ENCODE measurements at regions not wholly inside any gene's neighbourhood (a gene's known extent, or its start where the extent isn't known, plus 50 kb on each side); places are given as distances from the start of the nearest gene placed in this dataset.

DNA sequence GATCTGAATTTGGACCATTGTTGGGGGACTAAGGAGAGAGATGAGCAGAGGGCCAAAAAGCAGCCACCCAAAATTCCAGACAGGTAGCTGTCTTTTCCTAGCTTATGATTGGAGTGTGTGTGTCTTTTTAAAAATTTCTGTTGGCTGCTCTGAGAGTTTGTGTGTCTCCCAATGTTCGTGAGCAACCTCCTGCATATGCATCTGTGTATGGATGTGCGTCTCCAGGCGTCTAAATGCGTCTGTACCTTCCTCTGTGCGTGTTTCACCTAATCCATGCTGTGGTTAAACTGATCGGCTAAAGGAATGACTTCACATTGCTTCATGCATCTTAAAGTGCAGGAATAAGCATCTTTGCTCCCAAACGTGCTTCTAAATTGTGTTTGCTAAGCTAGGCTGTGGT lies 65.5 kb upstream of the LAS1L start:
- DNase-seq (ENCODE audit: low read depth) = no peak
- no peaks in the 10 kb centered on the region for H3K27me3 ChIP-seq (ENCODE audit: insufficient read depth, low read length)
- Mint-ChIP-seq H3K9me3 (ENCODE audit: unreplicated experiment) (no peaks in the 10 kb centered on the region), H3K4me1 (ENCODE audit: low read depth, unreplicated experiment) (peaks cover 6% of the 10 kb centered on the region), H3K36me3 (ENCODE audit: low read depth, unreplicated experiment) (no peaks in the 10 kb centered on the region), H3K4me3 (ENCODE audit: unreplicated experiment) (no peak overlapping the region), H3K27ac (ENCODE audit: unreplicated experiment) (no peak overlapping the region), H3K27me3 (ENCODE audit: low read depth, unreplicated experiment) (no peaks in the 10 kb centered on the region)
- no peak for FAIRE-seq
- H3K79me2 ChIP-seq (ENCODE audit: insufficient read depth, low read length) = no peaks in the 10 kb centered on the region
- peaks cover 27% of the 10 kb centered on the region for H3K4me1 ChIP-seq (ENCODE audit: insufficient read depth, low read length)
- H3K27ac ChIP-seq (ENCODE audit: low read depth, low read length) = no peak overlapping the region
- no peaks in the 10 kb centered on the region for H3K36me3 ChIP-seq (ENCODE audit: insufficient read depth, low read length)
- no peaks in the 10 kb centered on the region for H4K20me1 ChIP-seq (ENCODE audit: insufficient read depth, low read length)
- H3K9me3 ChIP-seq (ENCODE audit: insufficient read depth, low read depth, low read length) = no peaks in the 10 kb centered on the region
- no peak overlapping the region for H3K4me2 ChIP-seq (ENCODE audit: low read length)
- H3K9ac ChIP-seq (ENCODE audit: low read length) = no peak overlapping the region
- H2AFZ ChIP-seq (ENCODE audit: low read depth, low read length) = no peak overlapping the region
- no peak overlapping the region for H3K4me3 ChIP-seq (ENCODE audit: insufficient read depth, low read depth, low read length)
- TF ChIP-seq, protein P1, sequence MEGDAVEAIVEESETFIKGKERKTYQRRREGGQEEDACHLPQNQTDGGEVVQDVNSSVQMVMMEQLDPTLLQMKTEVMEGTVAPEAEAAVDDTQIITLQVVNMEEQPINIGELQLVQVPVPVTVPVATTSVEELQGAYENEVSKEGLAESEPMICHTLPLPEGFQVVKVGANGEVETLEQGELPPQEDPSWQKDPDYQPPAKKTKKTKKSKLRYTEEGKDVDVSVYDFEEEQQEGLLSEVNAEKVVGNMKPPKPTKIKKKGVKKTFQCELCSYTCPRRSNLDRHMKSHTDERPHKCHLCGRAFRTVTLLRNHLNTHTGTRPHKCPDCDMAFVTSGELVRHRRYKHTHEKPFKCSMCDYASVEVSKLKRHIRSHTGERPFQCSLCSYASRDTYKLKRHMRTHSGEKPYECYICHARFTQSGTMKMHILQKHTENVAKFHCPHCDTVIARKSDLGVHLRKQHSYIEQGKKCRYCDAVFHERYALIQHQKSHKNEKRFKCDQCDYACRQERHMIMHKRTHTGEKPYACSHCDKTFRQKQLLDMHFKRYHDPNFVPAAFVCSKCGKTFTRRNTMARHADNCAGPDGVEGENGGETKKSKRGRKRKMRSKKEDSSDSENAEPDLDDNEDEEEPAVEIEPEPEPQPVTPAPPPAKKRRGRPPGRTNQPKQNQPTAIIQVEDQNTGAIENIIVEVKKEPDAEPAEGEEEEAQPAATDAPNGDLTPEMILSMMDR (IDR thresholded peaks at IDR 0.05; ENCODE audit: insufficient read depth, low read depth, low read length) = no peak

DNA sequence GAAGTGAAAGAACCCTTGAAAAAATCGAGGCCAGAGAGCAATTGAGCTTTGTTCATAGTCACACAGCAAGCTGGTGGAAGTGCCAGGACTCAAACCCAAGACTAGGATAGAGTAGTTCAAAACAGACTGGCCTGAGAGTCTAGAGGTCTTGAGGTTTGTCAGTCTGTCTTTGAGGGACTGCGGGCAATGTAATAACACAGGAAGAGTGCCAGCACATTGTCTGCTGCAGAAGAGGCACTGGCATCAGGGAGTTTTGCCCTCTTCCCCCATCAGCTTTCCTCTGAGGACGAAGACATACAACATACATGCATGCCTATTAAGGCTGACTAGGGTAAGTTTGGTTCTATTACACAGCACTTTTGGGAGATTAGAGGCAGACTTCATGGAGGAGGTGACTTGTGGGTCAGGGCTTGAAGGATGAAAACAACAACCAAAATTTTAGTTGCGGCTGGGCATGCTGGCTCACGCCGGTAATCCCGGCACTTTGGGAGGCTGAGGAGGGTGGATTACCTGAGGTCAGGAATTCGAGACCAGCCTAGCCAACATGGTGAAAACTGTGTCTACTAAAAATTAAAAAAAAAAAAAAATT lies 64.1 kb upstream of the LAS1L start:
- no peaks in the 10 kb centered on the region for H3K27me3 Mint-ChIP-seq (ENCODE audit: low read depth, unreplicated experiment)
- TF ChIP-seq, protein P1 (IDR thresholded peaks at IDR 0.05; ENCODE audit: insufficient read depth, low read depth, low read length) = no peak
- no peak for TF ChIP-seq EZH2 (IDR thresholded peaks at IDR 0.05; ENCODE audit: insufficient read depth, low read length)
- no peak overlapping the region for H2AFZ ChIP-seq (ENCODE audit: low read depth, low read length)
- no peak overlapping the region for H3K4me3 ChIP-seq (ENCODE audit: insufficient read depth, low read depth, low read length)
- no peaks in the 10 kb centered on the region for H4K20me1 ChIP-seq (ENCODE audit: insufficient read depth, low read length)
- H3K36me3 Mint-ChIP-seq (ENCODE audit: low read depth, unreplicated experiment) = no peaks in the 10 kb centered on the region
- FAIRE-seq (peak; percentile 17), DNase-seq (ENCODE audit: low read depth) (no peak)
- H3K4me1 Mint-ChIP-seq (ENCODE audit: low read depth, unreplicated experiment) = peaks cover 8% of the 10 kb centered on the region
- no peaks in the 10 kb centered on the region for H3K9me3 ChIP-seq (ENCODE audit: insufficient read depth, low read depth, low read length)
- H3K36me3 ChIP-seq (ENCODE audit: insufficient read depth, low read length) = no peaks in the 10 kb centered on the region
- H3K9me3 Mint-ChIP-seq (ENCODE audit: unreplicated experiment) = no peaks in the 10 kb centered on the region
- H3K27ac Mint-ChIP-seq (ENCODE audit: unreplicated experiment) = no peak overlapping the region
- no peak overlapping the region for H3K4me3 Mint-ChIP-seq (ENCODE audit: unreplicated experiment)
- no peaks in the 10 kb centered on the region for H3K79me2 ChIP-seq (ENCODE audit: insufficient read depth, low read length)
- H3K9ac ChIP-seq (ENCODE audit: low read length) = no peak overlapping the region
- no peak overlapping the region for H3K4me2 ChIP-seq (ENCODE audit: low read length)
- H3K27ac ChIP-seq (ENCODE audit: low read depth, low read length) = no peak overlapping the region
- H3K27me3 ChIP-seq (ENCODE audit: insufficient read depth, low read length) = no peaks in the 10 kb centered on the region
- peaks cover 27% of the 10 kb centered on the region for H3K4me1 ChIP-seq (ENCODE audit: insufficient read depth, low read length)

GRCh38 chrX:65596270-65597034 lies 61.9 kb upstream of the LAS1L start:
- peak overlapping the region; percentile 69 for H3K9ac ChIP-seq (ENCODE audit: low read length)
- no peaks in the 10 kb centered on the region for H4K20me1 ChIP-seq (ENCODE audit: insufficient read depth, low read length)
- Mint-ChIP-seq H3K9me3 (ENCODE audit: unreplicated experiment) (no peaks in the 10 kb centered on the region), H3K4me1 (ENCODE audit: low read depth, unreplicated experiment) (peaks cover 8% of the 10 kb centered on the region), H3K36me3 (ENCODE audit: low read depth, unreplicated experiment) (no peaks in the 10 kb centered on the region), H3K4me3 (ENCODE audit: unreplicated experiment) (peak overlapping the region; percentile 20), H3K27ac (ENCODE audit: unreplicated experiment) (peak overlapping the region; percentile 80), H3K27me3 (ENCODE audit: low read depth, unreplicated experiment) (no peaks in the 10 kb centered on the region)
- DNase-seq (ENCODE audit: low read depth) (peak; percentile 53), FAIRE-seq (peak; percentile 39)
- H3K27me3 ChIP-seq (ENCODE audit: insufficient read depth, low read length) = no peaks in the 10 kb centered on the region
- peak overlapping the region; percentile 69 for H3K4me2 ChIP-seq (ENCODE audit: low read length)
- H3K4me3 ChIP-seq (ENCODE audit: insufficient read depth, low read depth, low read length) = no peak overlapping the region
- no peak overlapping the region for H2AFZ ChIP-seq (ENCODE audit: low read depth, low read length)
- TF ChIP-seq, protein P1 (IDR thresholded peaks at IDR 0.05; ENCODE audit: insufficient read depth, low read depth, low read length) = no peak
- TF ChIP-seq EZH2 (IDR thresholded peaks at IDR 0.05; ENCODE audit: insufficient read depth, low read length) = no peak
- H3K79me2 ChIP-seq (ENCODE audit: insufficient read depth, low read length) = no peaks in the 10 kb centered on the region
- H3K27ac ChIP-seq (ENCODE audit: low read depth, low read length) = peak overlapping the region; percentile 69
- H3K36me3 ChIP-seq (ENCODE audit: insufficient read depth, low read length) = no peaks in the 10 kb centered on the region
- peaks cover 18% of the 10 kb centered on the region for H3K4me1 ChIP-seq (ENCODE audit: insufficient read depth, low read length)
- no peaks in the 10 kb centered on the region for H3K9me3 ChIP-seq (ENCODE audit: insufficient read depth, low read depth, low read length)
